HepG2 (cell line): ENCODE measurements at regions not wholly inside any gene's neighbourhood (a gene's known extent, or its start where the extent isn't known, plus 50 kb on each side); places are given as distances from the start of the nearest gene placed in this dataset.

ENCODE experiments used
- ATAC-seq: fragments of 200-7000 bp; cut with Tn5 transposase; 3 replicates; pipeline ENCODE4 v1.9.1; 2020; ENCODE audit warnings: mild to moderate bottlenecking, moderate library complexity
- BruUV-seq: library from RNA; stranded (reverse); fragments of 400-500 nt; replicated peaks from 2 replicates; lab custom pipeline; 2021; lab: Mats Ljungman, UMichigan
- CTCF ChIA-PET: fragments of 300-600 bp; formaldehyde crosslinking; extraction: SDS; loops from one replicate; lab custom pipeline; 2021; ENCODE audit warnings: low total read pairs, inconsistent platforms, low intra/inter-chr PET ratio; lab: Yijun Ruan, JAX
- POLR2A ChIA-PET: fragments of 350-600 bp; sonication (Branson Sonifier 250); formaldehyde crosslinking; loops from one replicate; lab custom pipeline; 2020; ENCODE audit warnings: antibody characterized with exemption, inconsistent platforms; lab: Yijun Ruan, JAX
- DNase-seq: peaks from one replicate; pipeline ENCODE4 v3.0.0-alpha.2; 2015; ENCODE audit warnings: low spot score
- FAIRE-seq: peaks from 3 replicates; lab custom pipeline; 2011; peaks lifted over from hg19 to GRCh38; lab: Jason Lieb, UNC
- H2AFZ ChIP-seq: one replicate; pipeline ENCODE4 v1.6.1; 2011; ENCODE audit warnings: low read length, inconsistent platforms
- H3K27ac ChIP-seq: fragments of 300-600 bp; 3 replicates; pipeline ENCODE4 v1.8.0; 2011; ENCODE audit warnings: mixed run types, mild to moderate bottlenecking, mixed read lengths, low read length, inconsistent platforms; ENCODE audit not compliant: insufficient read depth; ENCODE audit errors: extremely low read length
- H3K27me3 ChIP-seq, 2 experiments: fragments of 200-600 bp in 1 of 2; 2 replicates in 1 of 2; 3 replicates in 1 of 2; pipeline versions ENCODE4 v1.6.0 to v1.8.0; 2011; ENCODE audit warnings: low read length in 2 of 2, mild to moderate bottlenecking in 2 of 2, moderate library complexity in 2 of 2, inconsistent platforms in 1 of 2; ENCODE audit not compliant: insufficient read depth in 2 of 2, control insufficient read depth in 1 of 2
- H3K36me3 ChIP-seq, 2 experiments: fragments of 200-600 bp in 1 of 2; replicated peaks in 1 of 2; 2 replicates in 1 of 2; 3 replicates in 1 of 2; pipeline versions ENCODE4 v1.5.1 to v1.8.0; 2011; ENCODE audit warnings: low read length in 2 of 2, inconsistent platforms in 1 of 2; ENCODE audit not compliant: insufficient read depth in 2 of 2, control insufficient read depth in 1 of 2
- H3K4me1 ChIP-seq: 2 replicates; pipeline ENCODE4 v1.5.1; 2012; ENCODE audit warnings: low read length, inconsistent platforms; ENCODE audit not compliant: insufficient read depth
- H3K4me2 ChIP-seq: 2 replicates; pipeline ENCODE4 v1.6.0; 2011; ENCODE audit warnings: low read depth, low read length, inconsistent platforms
- H3K4me3 ChIP-seq, 3 experiments: fragments of 200-600 bp in 1 of 3; sonication (generic), shearing (Covaris generic) in 1 of 3; replicated peaks in 1 of 3; 2 replicates each; pipeline ENCODE4 v1.5.1; 2011 to 2016; ENCODE audit warnings: low read length in 3 of 3, inconsistent platforms in 2 of 3, low read depth in 2 of 3, mild to moderate bottlenecking in 2 of 3, control low read depth in 1 of 3, mixed read lengths in 1 of 3; ENCODE audit not compliant: insufficient read depth in 1 of 3
- H3K79me2 ChIP-seq: one replicate; pipeline ENCODE4 v1.6.1; 2011; ENCODE audit warnings: low read length, inconsistent platforms; ENCODE audit not compliant: insufficient read depth
- H3K9ac ChIP-seq: 2 replicates; pipeline ENCODE4 v1.6.0; 2011; ENCODE audit warnings: mild to moderate bottlenecking, low read depth, low read length, inconsistent platforms; ENCODE audit not compliant: insufficient read depth
- H3K9me3 ChIP-seq: 2 replicates; pipeline ENCODE4 v1.5.1; 2012; ENCODE audit warnings: mild to moderate bottlenecking, low read length
- H4K20me1 ChIP-seq: 2 replicates; pipeline ENCODE4 v1.6.0; 2011; ENCODE audit warnings: inconsistent platforms, mild to moderate bottlenecking, low read length, moderate library complexity; ENCODE audit not compliant: insufficient read depth
- GABPA ChIP-seq, 2 experiments: IDR thresholded peaks; 2 replicates each; pipeline ENCODE4 v1.6.1; 2011 to 2016; ENCODE audit warnings: low read depth in 2 of 2, low read length in 1 of 2, missing biosample characterization in 1 of 2, missing genetic modification characterization in 1 of 2
- HMG20B ChIP-seq: conservative IDR thresholded peaks from 2 replicates; pipeline ENCODE4 v1.6.1; 2016; ENCODE audit warnings: missing genetic modification reagents, missing compliant biosample characterization
- JDP2 ChIP-seq: sonication (generic); formaldehyde crosslinking; IDR thresholded peaks from 2 replicates; pipeline ENCODE4 v1.8.1; 2022; ENCODE audit warnings: missing genetic modification reagents, borderline replicate concordance
- NCOA1 ChIP-seq: sonication (generic); formaldehyde crosslinking; IDR thresholded peaks from 2 replicates; pipeline ENCODE4 v1.9.0; 2021; ENCODE audit warnings: missing genetic modification reagents
- RARG ChIP-seq: sonication (generic); formaldehyde crosslinking; IDR thresholded peaks from 2 replicates; pipeline ENCODE4 v1.4.0; 2020; ENCODE audit warnings: low read depth, mild to moderate bottlenecking, missing genetic modification reagents
- SRSF9 ChIP-seq: fragments of 200-400 bp; formaldehyde crosslinking; IDR thresholded peaks from 2 replicates; pipeline ENCODE4 v1.6.1; 2018; ENCODE audit warnings: borderline replicate concordance, mild to moderate bottlenecking, low read depth, low read length; ENCODE audit not compliant: insufficient read depth, poor library complexity, severe bottlenecking
- ZBTB7B ChIP-seq: sonication (generic); formaldehyde crosslinking; IDR thresholded peaks from 2 replicates; pipeline ENCODE4 v1.4.0; 2020; ENCODE audit warnings: missing genetic modification reagents
- ZNF121 ChIP-seq: sonication (generic); formaldehyde crosslinking; IDR thresholded peaks from 2 replicates; pipeline ENCODE4 v1.5.0; 2020; ENCODE audit warnings: mild to moderate bottlenecking, missing genetic modification reagents
- ZNF234 ChIP-seq: sonication (generic); formaldehyde crosslinking; conservative IDR thresholded peaks from 2 replicates; pipeline ENCODE4 v1.5.1; 2020; ENCODE audit warnings: mild to moderate bottlenecking, missing genetic modification reagents
- WGBS: methylation state at CpG from one replicate; pipeline ENCODE4 v1.1.6; 2017; ENCODE audit warnings: low lambda C conversion rate; 5-methylcytosine and 5-hydroxymethylcytosine counted together
- in situ Hi-C: cut with HindIII; loops from 2 replicates; pipeline ENCODE4 v1.10.0; 2017; ENCODE audit warnings: low pct_unique_long_range_greater_than_20kb; ENCODE audit not compliant: extremely low pct_ligation_motif_present
- intact Hi-C: fragments of 100-400 bp; cut with micrococcal nuclease; formaldehyde crosslinking; loops from one replicate; pipeline ENCODE4 v1.10.0; 2022; ENCODE audit not compliant: unreplicated experiment
- TF ChIP-seq, protein P1 (sequence below): sonication (generic); formaldehyde crosslinking; IDR thresholded peaks from 2 replicates; pipeline ENCODE4 v1.4.0; 2020; ENCODE audit warnings: mild to moderate bottlenecking, missing genetic modification reagents
- TF ChIP-seq, protein P2 (sequence below): sonication (generic); formaldehyde crosslinking; IDR thresholded peaks from 2 replicates; pipeline ENCODE4 v1.5.1; 2020; ENCODE audit warnings: mild to moderate bottlenecking, missing genetic modification reagents, borderline replicate concordance
- TF ChIP-seq, protein P3 (sequence below): sonication (generic); formaldehyde crosslinking; IDR thresholded peaks from 2 replicates; pipeline ENCODE4 v1.9.0; 2021; ENCODE audit warnings: missing genetic modification reagents, mild to moderate bottlenecking, borderline replicate concordance

DNA sequence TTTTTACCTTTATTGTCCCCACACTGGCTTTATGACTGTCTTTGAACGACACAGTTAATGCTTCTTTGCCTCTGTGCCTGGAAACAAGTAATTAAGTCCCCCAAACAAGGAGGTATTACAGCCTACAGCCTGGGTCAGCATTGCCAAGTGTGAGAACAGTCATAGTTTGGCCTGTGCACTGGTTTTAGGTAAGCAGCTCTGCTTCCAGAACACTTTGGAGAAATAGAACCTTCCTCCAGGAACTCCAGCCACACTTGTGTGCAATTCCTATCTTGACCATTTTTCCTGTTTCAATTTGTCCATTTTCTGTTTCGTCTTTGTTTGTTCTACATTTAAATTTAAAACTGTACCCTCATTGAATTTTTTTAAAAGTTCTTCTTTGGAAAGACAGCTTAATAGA lies 568.2 kb downstream of the TUSC7 start:
- Histone ChIP-seq H3K4me3 (no peak overlapping the region), H3K9ac (no peak overlapping the region), H3K27ac (no peak overlapping the region), H3K79me2 (no peaks in the 10 kb centered on the region), H2AFZ (peak overlapping the region; percentile 16), H3K36me3 (no peaks in the 10 kb centered on the region), H3K4me1 (peaks cover 10% of the 10 kb centered on the region; the same call in 1 of the 2 replicates), H3K4me2 (no peak overlapping the region), H3K9me3 (no peaks in the 10 kb centered on the region), H3K27me3 (no peaks in the 10 kb centered on the region), H4K20me1 (no peaks in the 10 kb centered on the region)
- in situ Hi-C loops (no loop called here), intact Hi-C loops (no loop called here)
- no peak for DNase-seq
- no peak for ATAC-seq
- FAIRE-seq, result no peak
- CTCF ChIA-PET, result no interaction called here
- POLR2A ChIA-PET, result no interaction called here
- WGBS, result 14% methylated on average over 2 of the region's 2 CpGs
- BruUV-seq, result no TSS peak
- TF ChIP-seq ZNF121 (no peak), ZBTB7B (CRISPR knock-in tag) (no peak), GABPA (IDR thresholded peaks at IDR 0.05; ENCODE audit: low read depth, low read length) (no peak), GABPA (CRISPR knock-in tag; IDR thresholded peaks at IDR 0.05; ENCODE audit: low read depth) (no peak), JDP2 (CRISPR knock-in tag) (no peak), ZNF234 (CRISPR knock-in tag) (no peak), RARG (CRISPR knock-in tag) (no peak), SRSF9 (no peak), NCOA1 (CRISPR knock-in tag) (no peak), HMG20B (no peak)
- TF ChIP-seq, protein P1, sequence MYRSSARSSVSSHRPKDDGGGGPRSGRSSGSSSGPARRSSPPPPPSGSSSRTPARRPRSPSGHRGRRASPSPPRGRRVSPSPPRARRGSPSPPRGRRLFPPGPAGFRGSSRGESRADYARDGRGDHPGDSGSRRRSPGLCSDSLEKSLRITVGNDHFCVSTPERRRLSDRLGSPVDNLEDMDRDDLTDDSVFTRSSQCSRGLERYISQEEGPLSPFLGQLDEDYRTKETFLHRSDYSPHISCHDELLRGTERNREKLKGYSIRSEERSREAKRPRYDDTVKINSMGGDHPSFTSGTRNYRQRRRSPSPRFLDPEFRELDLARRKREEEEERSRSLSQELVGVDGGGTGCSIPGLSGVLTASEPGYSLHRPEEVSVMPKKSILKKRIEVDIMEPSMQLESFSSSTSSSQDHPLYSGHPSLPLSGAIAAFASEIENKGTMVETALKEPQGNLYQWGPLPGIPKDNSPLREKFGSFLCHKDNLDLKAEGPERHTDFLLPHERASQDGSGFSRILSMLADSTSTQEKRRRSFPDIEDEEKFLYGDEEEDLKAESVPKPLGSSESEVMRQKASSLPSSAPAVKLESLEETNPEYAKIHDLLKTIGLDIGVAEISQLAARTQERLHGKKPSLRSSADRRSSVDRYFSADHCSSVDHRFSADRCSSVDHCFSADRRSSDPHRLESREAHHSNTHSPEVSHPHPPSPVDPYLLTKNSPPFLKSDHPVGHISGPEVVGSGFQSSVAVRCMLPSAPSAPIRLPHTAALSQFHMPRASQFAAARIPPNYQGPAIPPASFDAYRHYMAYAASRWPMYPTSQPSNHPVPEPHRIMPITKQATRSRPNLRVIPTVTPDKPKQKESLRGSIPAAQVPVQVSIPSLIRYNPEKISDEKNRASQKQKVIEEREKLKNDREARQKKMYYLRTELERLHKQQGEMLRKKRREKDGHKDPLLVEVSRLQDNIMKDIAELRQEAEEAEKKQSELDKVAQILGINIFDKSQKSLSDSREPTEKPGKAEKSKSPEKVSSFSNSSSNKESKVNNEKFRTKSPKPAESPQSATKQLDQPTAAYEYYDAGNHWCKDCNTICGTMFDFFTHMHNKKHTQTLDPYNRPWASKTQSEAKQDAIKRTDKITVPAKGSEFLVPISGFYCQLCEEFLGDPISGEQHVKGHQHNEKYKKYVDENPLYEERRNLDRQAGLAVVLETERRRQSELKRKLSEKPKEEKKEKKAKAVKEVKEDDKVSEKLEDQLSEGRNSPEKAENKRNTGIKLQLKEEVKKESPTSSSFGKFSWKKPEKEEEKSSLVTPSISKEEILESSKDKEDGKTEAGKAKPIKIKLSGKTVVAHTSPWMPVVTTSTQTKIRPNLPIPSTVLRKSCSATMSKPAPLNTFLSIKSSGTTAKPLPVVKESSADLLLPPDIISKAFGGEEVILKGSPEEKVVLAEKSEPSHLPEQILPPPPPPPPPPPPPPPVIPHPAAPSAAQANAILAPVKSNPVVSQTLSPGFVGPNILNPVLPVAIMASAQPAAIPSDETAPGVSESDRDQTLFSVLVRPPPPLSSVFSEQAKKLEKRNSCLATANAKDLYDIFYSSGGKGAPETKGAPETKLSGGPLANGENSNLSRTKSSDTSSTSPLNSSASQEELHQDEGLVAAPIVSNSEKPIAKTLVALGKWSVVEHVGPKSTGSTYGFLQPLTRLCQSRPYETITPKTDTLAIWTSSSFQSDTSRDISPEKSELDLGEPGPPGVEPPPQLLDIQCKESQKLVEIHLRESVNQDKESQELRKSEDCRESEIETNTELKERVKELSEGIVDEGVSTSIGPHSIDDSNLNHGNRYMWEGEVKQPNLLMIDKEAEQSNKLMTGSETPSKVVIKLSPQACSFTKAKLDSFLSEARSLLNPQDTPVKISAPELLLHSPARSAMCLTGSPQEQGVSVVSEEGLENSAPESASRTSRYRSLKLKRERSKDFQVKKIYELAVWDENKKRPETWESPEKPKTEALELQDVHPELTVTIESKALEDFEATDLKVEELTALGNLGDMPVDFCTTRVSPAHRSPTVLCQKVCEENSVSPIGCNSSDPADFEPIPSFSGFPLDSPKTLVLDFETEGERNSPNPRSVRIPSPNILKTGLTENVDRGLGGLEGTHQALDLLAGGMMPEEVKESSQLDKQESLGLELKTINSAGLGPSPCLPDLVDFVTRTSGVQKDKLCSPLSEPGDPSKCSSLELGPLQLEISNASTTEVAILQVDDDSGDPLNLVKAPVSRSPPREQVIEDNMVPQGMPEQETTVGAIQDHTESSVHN (CRISPR knock-in tag), result no peak
- TF ChIP-seq, protein P2, sequence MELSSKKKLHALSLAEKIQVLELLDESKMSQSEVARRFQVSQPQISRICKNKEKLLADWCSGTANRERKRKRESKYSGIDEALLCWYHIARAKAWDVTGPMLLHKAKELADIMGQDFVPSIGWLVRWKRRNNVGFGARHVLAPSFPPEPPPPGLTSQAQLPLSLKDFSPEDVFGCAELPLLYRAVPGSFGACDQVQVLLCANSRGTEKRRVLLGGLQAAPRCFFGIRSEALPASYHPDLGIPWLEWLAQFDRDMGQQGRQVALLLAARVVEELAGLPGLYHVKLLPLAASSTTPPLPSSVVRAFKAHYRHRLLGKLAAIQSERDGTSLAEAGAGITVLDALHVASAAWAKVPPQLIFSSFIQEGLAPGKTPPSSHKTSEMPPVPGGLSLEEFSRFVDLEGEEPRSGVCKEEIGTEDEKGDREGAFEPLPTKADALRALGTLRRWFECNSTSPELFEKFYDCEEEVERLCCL, result no peak
- TF ChIP-seq, protein P3, sequence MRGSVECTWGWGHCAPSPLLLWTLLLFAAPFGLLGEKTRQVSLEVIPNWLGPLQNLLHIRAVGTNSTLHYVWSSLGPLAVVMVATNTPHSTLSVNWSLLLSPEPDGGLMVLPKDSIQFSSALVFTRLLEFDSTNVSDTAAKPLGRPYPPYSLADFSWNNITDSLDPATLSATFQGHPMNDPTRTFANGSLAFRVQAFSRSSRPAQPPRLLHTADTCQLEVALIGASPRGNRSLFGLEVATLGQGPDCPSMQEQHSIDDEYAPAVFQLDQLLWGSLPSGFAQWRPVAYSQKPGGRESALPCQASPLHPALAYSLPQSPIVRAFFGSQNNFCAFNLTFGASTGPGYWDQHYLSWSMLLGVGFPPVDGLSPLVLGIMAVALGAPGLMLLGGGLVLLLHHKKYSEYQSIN (CRISPR knock-in tag), result no peak
